ENCODE measurements at regions not wholly inside any gene's neighbourhood (a gene's known extent, or its start where the extent isn't known, plus 50 kb on each side); places are given as distances from the start of the nearest gene placed in this dataset.

GRCh38 chr2:51231071-51231470, 199.1 kb upstream of the NRXN1 start:
- no peak for TF ChIP-seq POLR2A (IDR thresholded peaks at IDR 0.05)
- TF ChIP-seq, protein P1, sequence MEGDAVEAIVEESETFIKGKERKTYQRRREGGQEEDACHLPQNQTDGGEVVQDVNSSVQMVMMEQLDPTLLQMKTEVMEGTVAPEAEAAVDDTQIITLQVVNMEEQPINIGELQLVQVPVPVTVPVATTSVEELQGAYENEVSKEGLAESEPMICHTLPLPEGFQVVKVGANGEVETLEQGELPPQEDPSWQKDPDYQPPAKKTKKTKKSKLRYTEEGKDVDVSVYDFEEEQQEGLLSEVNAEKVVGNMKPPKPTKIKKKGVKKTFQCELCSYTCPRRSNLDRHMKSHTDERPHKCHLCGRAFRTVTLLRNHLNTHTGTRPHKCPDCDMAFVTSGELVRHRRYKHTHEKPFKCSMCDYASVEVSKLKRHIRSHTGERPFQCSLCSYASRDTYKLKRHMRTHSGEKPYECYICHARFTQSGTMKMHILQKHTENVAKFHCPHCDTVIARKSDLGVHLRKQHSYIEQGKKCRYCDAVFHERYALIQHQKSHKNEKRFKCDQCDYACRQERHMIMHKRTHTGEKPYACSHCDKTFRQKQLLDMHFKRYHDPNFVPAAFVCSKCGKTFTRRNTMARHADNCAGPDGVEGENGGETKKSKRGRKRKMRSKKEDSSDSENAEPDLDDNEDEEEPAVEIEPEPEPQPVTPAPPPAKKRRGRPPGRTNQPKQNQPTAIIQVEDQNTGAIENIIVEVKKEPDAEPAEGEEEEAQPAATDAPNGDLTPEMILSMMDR (IDR thresholded peaks at IDR 0.05) = no peak
